DMS 273 (cell line): ENCODE measurements at regions not wholly inside any gene's neighbourhood (a gene's known extent, or its start where the extent isn't known, plus 50 kb on each side); places are given as distances from the start of the nearest gene placed in this dataset.

Source experiments
- DNase-seq: peaks from one replicate; lab custom pipeline; 2025; ENCODE audit not compliant: unreplicated experiment; lab: John Stamatoyannopoulos, UW

DNA sequence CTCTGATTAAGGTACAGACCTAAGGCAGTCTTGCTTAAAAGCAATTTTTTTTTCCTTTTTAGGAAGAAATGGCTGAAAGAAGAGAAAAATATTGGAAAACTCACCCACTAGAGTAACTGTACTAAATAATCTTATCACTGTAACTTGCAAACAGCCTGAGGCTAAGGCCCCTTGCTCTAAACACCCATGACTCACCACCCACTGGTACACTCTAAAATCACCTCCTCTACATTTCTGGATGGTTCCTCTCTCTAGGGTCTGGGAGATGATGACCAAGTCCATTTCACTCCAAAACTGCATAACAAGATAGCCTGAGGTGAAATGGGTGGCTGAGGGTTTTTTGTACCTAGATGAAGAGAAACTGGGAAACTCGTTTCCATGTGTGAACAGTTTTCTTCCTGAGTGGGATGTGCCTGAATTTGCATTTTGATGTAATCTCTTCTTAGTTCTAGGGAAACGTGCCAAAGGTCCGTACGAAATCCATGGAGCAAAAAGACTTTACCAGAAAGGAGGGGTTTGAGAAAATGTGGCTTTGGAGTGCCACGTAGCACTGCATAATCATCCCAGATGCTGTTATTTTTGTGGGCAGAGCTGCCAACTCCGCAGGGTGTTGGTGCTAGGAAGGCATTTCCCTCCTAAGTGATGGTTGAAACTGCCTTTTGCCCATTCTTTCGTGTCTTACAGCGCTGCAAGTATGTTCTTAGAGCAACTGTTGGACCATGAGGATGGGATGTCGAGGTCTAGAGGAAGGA is 113.5 kb upstream of the C10orf90 start:
- peak; percentile 36 for DNase-seq

DNA sequence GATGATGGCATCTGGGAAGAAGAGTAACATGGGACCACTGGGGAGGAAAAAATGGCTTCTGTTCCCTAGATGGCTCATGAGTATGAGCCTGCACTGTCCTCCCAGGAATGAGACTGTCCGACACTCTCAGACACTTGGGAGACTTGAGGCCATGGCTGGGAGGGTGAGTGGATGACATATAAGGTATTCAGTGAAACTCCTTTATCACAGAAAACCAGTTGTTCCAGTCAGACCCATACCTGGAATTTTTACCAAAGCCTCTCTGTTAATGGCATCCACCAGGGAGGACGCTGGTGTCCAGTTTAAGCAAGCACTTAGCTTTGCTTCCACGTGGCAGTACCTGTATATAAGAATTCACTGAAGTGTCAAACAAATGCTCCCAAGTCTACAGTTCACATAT is 116.7 kb upstream of the C10orf90 start:
- no peak for DNase-seq

DNA sequence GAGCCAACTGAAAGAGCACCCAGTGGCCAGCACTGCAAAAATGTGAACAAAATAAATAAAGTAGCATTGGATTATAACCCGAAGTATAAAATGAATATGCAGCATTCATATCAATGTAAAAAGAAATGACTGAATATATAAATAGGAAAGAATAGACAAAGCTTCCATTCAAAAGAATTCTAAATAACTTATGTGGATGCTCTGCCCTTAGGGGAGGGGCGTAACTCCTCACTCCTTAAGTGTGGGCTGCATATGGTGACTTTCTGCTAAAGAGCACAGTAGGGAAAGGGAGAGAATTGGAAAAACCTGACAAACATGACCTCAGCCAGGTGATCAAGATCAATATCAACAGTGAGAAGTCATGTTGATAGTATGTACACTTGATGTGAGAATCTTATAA is 109.9 kb upstream of the DOCK1 start:
- no peak for DNase-seq

DNA sequence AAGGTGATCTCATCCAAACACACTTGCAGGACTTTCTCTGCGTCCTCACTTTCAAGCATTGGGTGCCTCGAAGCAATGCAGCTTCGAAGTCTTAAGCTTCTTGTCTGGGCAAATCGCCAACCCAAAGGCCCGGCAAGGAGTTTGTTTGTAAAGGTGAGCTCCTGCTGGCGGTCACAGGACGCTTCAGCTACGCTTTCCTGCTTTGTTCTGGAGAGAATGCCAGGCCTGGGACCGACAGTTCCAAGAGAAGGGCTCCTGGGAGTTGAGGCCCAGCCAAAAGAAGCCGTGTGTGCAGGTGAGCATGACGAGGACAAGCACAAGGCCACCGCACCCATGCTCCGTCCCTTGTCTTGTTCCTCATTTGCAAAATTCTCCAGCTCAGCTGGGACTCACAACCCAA is 106.6 kb upstream of the DOCK1 start:
- DNase-seq: no peak

DNA sequence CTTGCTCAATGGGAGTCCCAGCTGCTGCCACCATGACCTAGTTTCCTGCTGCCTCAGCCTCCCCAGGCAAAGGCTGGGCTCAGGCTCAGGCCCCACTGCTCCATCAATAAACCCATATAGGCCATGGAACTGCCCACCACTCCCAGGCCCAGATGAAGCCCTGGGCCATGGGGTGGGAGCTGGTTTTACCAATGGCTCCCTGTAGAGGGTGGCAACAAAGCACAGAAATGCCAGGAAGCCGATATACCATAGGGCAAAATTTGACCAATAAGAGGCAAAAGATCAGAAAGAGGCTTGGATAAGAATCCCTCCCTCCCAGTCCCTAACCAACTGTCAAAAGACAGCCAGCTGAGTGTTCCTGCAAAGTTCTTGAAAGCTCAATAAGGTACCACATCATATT is 101.8 kb upstream of the DOCK1 start:
- peak; percentile 9 for DNase-seq

DNA sequence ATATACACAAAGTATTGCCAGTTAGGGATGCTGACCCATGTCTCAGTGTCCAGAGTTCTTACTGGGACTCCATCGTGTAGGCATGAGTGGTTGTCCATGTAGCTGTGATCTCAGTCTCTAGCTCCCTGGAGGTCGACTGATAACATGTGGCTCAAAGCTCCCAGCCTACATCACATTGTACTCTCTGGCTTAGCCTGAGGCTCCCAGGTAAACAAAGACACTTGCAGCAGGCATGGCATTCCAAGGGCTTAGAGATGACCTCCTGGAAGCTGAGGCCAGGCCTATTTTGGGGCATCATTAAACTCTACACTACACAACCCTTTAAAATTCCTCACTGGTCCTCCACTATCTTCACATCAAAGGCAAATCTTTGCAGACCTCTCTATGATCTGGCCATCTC is 100.8 kb upstream of the DOCK1 start:
- DNase-seq: no peak

DNA sequence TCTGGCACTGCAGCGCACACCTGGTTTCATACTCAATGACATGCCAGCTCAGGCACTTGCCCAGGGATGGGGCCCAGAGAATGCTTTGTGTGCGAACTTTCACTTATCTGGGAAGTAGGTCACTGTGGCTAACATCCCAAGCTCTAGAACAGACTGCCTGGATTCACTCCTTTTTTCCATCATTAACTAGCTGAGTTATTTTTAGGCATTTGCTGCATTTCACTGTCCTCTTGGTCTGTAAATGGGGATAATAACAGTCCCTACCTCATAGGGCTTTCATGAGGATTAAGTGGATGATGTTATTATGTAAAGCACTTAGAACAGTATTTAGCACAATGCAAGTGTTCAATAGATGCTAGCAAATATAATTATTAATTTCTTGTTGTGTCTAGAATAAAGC is 98.7 kb upstream of the DOCK1 start:
- no peak for DNase-seq

DNA sequence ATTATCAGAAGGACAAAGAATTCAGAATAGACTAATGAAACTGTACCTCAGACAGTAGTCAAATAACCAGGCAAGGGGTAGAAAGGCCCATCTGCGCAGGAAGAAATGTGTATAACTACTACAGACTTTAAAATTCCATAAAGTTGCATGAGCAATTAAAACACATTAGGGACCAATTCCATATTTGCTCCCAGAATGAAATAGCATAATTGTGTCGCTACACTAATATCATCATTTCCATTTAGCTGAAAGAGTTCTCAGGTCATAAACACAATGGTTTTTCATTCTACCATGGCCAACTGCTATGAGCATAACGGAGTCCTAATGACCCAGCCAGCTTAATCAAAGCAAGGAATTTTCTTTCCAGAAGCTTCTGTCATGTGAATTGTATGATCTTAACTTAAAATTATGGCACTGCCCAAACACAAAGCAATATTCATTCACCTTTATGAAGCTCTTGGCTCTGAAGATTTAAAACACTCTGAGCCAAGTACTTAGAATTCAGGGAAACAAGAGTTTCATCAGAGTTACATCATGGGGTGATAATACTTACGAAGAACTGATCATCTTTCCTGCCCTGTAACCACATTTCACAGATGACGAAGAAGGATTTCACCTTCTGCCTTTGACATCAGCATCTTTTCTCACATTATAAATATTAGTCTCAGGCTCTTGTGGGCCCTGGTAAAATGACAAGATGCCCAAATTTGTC is 98.1 kb upstream of the DOCK1 start:
- DNase-seq: no peak

DNA sequence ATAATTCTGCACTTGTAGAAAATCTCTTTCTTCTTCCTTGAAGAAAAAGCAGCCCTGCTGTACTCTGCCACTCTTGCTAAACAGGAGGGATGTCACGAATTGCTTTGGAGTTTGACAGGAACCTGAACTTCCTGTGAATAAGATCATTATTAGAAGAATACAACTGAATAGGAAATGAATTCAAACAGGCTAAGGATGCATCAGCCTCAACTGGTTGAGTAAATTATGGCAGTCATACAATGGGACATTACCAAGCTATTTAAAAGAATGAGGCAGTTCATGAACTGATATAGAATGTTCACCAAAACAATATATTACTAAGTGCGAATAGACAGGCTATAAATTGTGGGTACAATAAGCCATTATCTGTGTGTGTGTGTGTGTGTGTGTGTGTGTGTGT is 97.1 kb upstream of the DOCK1 start:
- DNase-seq: no peak

DNA sequence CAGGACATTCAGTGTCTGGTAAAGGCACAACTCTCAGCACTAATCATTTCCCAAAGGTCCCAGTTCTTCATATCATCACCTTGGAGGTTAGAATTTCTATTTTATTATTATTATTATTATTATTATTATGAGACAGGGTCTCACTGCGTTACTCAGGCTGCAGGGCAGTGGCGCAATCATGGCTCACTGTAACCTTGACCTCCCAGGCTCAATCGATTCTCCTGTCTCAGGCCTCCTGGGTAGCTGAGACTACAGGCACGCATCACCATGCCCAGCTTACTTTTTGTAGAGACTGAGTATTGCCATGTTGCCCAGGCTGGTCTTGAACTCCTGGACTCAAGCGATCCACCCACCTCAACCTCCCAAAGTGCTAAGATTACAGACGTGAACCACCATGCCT is 91.8 kb upstream of the DOCK1 start:
- DNase-seq: no peak

DNA sequence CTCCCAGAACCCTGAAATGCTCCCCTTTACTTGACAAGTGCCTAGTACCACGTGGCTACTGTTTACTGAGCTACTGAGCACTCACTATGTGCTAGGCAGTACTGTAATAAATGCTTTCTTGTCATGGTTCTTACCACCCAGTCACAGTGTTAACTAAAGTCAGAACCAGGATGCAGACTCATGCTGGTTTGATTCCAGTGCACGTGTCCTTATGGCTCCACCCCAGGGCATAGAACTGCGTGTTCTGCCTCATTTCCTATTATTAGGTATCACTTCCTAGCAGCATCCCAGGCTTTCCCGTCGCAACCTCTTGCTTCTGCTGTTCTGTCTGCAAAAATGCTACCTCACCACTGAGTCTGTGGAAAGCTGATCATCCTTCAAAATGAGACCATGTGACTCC is 71.7 kb upstream of the DOCK1 start:
- no peak for DNase-seq

DNA sequence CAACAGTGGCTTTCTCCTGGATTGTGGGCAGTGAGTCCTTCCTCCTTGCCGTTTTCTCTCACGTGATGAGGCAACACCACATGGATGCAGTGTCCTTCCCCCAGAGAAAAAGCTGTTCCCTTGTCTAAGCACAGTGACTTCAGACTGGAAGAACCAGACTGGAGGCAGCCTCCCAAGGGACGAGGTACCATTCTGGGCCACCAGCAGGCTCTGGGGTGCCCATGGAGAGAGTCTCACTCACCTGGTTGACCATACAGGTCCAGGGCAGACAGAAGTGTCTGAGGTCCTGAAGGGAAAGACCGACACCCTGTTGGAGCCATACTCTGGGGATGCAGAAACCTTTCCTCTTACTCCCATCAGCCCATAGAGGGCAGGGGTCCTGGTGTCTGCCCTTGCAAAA is 69.2 kb upstream of the DOCK1 start:
- no peak for DNase-seq

DNA sequence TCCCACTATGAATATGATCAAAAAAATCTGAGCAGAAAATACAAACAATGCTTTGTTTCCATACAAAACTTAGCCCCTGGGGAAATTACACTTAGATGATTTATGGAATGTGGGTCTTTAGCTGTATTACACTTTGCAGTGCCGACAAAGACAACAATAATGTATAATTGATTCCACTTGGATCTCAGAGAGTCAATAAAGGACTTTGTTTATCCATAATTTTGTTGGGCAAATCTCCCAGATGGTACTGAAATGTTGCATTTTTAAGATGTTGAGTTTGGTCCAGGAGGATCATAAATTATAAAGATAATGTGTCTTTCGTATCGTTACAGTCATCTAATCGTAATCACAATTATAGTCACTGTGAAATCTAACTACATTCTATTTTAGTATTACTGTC is 66.9 kb upstream of the DOCK1 start:
- DNase-seq: no peak

DNA sequence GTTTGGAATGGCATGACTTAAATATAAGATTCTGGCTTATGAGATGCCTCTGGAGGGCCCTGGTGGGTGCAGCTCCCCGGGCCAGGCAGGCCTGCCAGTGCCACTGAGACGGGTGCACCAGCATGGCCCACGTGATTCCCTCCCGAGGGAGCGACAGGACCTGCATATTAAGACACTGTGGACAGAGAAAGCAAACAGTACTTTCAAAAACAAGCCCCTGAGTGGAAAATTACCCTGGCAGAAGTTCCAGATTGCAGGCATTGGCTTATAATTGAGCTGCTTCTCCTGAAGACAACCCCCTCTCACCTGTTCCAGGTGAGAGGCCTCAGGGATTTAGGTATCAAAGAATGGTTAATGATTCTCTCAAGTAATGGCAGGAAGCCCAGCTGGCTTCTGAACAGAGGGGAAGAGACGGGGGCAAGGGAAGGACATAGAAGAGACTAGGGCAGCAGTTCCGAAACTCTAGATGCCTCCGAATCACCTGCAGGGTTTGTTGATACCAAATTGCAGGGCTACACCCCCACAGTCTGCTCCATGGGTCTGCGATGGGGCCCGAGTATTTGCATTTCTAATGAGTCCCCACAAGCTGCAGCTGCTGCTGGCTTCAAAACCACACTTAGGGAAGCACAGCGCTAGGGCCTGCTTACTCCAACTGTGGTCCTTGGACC is 66.0 kb upstream of the DOCK1 start:
- DNase-seq: peak; percentile 23

DNA sequence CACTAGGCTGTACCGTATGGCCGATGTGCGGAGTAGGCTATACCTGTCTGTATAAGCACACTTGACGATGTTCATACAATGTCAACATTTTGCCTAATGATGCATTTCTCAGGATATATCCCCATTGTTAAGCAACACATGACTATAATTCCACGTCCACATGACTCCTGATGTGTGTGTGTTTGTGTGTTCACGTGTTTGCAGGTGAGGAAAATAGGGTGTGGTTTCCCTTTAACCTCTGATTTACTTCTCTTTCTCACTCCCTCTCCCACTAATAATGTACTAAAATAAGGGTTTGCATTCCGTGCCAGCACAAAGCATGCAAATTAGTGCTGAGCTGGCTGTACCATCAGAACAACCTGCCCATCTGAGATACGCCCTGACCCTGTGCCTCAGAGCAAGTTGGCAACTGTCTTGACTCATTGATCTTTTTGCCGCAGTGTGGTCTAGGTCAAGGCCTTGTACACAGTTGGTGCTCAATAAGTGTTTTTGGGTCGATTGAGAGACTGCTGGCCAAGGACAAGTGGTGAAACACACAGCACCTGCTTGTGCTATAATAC is 64.6 kb upstream of the DOCK1 start:
- DNase-seq: no peak

DNA sequence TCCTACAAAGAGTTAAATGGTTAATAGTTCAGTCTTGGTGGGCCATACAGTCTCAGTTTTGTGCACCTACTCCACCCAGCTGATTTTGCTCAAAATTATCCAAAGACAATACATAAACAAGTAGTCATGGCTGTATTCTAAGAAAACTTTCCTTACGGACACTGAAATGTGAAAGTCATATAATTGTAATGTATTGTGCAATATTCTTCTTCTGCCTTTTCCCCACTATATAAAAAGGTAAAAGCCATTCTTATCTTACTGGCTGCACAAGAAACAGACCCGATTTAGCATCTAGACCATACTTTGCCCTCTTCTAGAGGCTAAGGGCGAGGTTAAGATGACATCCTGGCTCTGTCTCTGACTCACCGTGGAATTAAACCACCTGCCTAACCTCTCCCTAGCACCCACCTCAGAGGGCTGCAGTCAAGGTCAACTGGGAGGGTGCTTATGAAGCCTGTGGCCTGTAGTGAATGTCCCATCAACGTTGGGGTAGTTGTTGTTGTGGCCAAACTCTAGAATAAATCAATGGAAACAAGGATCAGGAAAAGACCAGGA is 63.8 kb upstream of the DOCK1 start:
- DNase-seq: no peak

DNA sequence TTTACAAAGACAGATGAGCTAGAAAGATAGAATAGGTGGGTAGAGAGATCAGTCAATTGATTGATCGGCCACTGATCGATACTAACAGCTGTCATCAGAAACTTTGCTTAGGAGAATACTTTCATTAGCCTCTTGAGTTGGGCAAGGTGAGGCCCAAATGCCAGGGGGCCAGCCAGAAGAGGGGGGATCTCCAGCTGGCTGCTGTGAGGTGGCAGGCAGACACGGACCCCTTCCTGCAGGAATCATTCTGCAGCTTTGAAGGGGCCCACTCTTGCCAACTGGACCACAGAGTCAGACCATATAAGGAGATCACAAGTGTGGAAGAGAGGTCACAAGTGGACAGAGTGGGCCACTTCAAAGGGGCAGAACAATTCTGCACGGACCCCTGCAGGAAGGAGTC is 62.9 kb upstream of the DOCK1 start:
- no peak for DNase-seq

DNA sequence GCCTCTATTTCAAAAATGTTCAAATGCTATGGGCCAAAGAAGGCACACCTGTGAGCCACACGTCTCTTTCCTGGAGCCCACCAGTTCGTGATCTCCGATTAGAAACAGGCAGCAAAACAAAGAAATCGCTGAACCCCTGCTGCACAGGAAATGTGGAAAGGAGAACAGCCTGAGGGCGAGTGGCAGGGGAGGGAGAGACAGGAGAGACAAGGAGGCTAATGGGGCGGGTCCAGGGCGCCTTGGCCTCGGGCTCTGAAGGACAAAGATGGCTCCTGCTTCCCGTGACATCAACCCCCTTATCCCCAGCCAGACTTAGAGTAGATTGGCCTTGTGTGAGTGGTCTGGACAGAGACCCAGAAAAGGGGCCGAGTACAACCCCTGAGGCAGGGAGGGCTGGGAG is 62.4 kb upstream of the DOCK1 start:
- DNase-seq: no peak

DNA sequence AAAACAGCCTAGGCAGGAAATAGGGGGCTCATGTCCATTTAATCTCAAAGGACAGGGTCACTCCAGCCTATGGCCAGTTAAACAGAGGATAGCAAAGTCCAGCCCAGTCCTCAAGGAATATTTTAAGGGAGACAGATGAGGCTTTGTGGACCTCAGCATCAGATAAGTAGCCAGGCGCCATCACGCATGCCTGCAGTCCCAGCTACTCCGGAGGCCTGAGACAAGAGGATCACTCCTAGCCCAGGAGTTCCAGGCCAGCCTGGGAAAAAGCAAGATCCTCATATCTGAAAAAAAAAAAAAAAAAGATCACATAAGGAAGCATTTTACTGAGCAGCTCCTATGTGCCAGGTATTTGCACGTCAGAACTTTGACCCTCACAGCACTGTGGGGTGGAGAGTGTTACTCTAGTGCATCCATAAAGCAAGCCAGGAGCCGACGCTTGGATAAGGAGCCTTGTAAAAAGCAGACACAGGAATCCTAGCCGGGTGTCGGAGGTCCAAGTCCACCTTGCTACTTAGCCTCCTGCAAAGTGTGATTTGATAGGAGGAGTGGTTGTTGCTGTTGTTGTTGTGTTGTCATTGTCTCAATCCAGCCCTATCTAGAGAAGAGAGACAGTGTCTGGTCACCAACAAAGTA is 61.8 kb upstream of the DOCK1 start:
- DNase-seq: no peak

DNA sequence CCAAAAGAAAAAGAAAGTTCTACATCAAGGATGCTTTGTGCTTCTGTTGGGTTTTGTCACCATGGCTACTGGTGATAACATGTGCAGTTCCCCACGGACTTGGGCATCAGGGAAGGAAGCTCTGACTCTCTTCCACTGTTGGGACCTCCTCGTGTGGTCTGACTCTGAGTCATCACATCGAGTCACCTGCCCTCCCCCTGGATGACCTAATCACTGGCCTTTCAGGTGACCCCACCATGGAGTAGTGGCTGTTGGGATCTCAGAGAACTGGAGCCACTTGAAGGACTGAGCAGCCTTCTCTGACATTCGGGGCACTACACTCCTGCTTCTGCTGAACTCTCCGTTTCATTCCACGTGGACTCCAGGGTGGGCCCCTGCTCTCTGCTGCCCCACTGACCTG is 60.8 kb upstream of the DOCK1 start:
- DNase-seq: no peak

DNA sequence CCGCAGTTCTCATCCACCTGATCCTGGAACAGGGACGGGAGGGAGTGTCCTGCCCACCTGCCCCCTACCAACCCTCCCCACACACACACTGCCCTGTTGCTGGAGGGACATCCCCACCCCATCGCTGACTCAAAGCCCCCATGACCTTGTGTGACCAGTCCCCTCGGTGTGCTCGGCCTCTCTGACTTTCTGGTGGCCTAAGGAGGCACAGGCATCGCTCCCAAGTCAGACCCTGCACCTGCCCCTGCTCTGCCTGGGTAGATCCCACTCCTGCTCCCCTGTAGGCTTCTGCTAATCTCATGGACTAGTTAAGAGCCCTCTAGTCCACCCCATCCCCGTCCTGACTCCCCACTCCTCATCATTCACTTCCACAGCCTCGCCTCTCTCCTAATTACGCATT is 58.8 kb upstream of the DOCK1 start:
- DNase-seq: no peak
